Hypothalamus (tissue), 51 donors: ENCODE measurements at regions not wholly inside any gene's neighbourhood (a gene's known extent, or its start where the extent isn't known, plus 50 kb on each side); places are given as distances from the start of the nearest gene placed in this dataset.
"Not testable (repeated sequence)": the region's sequence is repeated elsewhere in the genome, so short reads cannot be mapped to it uniquely, and the experiment has no call there.

Experiments used
- DNase-seq, 51 donors: peaks; one replicate each; lab custom pipeline; 2025; lab: John Stamatoyannopoulos, UW

GRCh38 chr12:11535127-11535526, 114.3 kb upstream of the ETV6 start:
- no peak for DNase-seq

GRCh38 chr12:11539156-11539555, 110.3 kb upstream of the ETV6 start:
- no peak for DNase-seq

GRCh38 chr12:11540156-11540555, 109.3 kb upstream of the ETV6 start:
- no peak for DNase-seq

- no peak for DNase-seq
These were observed 108.7 kb upstream of the ETV6 start for GRCh38 chr12:11540615-11541310.

- no peak for DNase-seq
These were observed 106.9 kb upstream of the ETV6 start for GRCh38 chr12:11542599-11542998.

- no peak for DNase-seq
These were observed 105.9 kb upstream of the ETV6 start for GRCh38 chr12:11543457-11544158.

GRCh38 chr12:11545484-11546330, 103.8 kb upstream of the ETV6 start:
- no peak for DNase-seq

GRCh38 chr12:11546582-11547270, 102.7 kb upstream of the ETV6 start:
- DNase-seq: peak in 3 of 51 donors; percentile 3 to 29 (median 6)

GRCh38 chr12:11547271-11547646, 102.2 kb upstream of the ETV6 start:
- DNase-seq: not testable (repeated sequence)

GRCh38 chr12:11549119-11549518, 100.4 kb upstream of the ETV6 start:
- DNase-seq: no peak

GRCh38 chr12:11553871-11554533, 95.5 kb upstream of the ETV6 start:
- peak in 9 of 51 donors; percentile 8 to 37 (median 22) for DNase-seq

- no peak for DNase-seq
These were observed 94.3 kb upstream of the ETV6 start for GRCh38 chr12:11555195-11555594.

GRCh38 chr12:11555743-11556625, 93.5 kb upstream of the ETV6 start:
- peak in 1 of 51 donors; percentile 3 for DNase-seq

- no peak for DNase-seq
These were observed 92.8 kb upstream of the ETV6 start for GRCh38 chr12:11556682-11557081.

- no peak for DNase-seq
These were observed 89.7 kb upstream of the ETV6 start for GRCh38 chr12:11559626-11560340.

GRCh38 chr12:11561411-11561810, 88.1 kb upstream of the ETV6 start:
- no peak for DNase-seq

- no peak for DNase-seq
These were observed 85.4 kb upstream of the ETV6 start for GRCh38 chr12:11563785-11564739.
